ENCODE measurements at regions not wholly inside any gene's neighbourhood (a gene's known extent, or its start where the extent isn't known, plus 50 kb on each side); places are given as distances from the start of the nearest gene placed in this dataset.
"Not testable (repeated sequence)": the region's sequence is repeated elsewhere in the genome, so short reads cannot be mapped to it uniquely, and the experiment has no call there.

- no peak overlapping the region for H3K4me3 ChIP-seq (ENCODE audit: low read depth, low read length)
Observed at GRCh38 chr15:26197060-26197459, 333.9 kb upstream of the ATP10A start.

GRCh38 chr15:26191193-26191592 is 328.1 kb upstream of the ATP10A start:
- H3K4me3 ChIP-seq (ENCODE audit: low read depth, low read length), result no peak overlapping the region

GRCh38 chr15:26186138-26186537 is 323.0 kb upstream of the ATP10A start:
- not testable (repeated sequence) for H3K4me3 ChIP-seq (ENCODE audit: low read depth, low read length)

GRCh38 chr15:26182441-26182840 is 319.3 kb upstream of the ATP10A start:
- no peak overlapping the region for H3K4me3 ChIP-seq (ENCODE audit: low read depth, low read length)

GRCh38 chr15:26179906-26180305 is 316.8 kb upstream of the ATP10A start:
- H3K4me3 ChIP-seq (ENCODE audit: low read depth, low read length), result no peak overlapping the region

- no peak overlapping the region for H3K4me3 ChIP-seq (ENCODE audit: low read depth, low read length)
Observed at GRCh38 chr15:26178640-26179220, 315.6 kb upstream of the ATP10A start.

- H3K4me3 ChIP-seq (ENCODE audit: low read depth, low read length), result no peak overlapping the region
Observed at GRCh38 chr15:26177816-26178215, 314.7 kb upstream of the ATP10A start.

- no peak overlapping the region for H3K4me3 ChIP-seq (ENCODE audit: low read depth, low read length)
Observed at GRCh38 chr15:26176831-26177230, 313.7 kb upstream of the ATP10A start.

- no peak overlapping the region for H3K4me3 ChIP-seq (ENCODE audit: low read depth, low read length)
Observed at GRCh38 chr15:26171266-26171665, 308.1 kb upstream of the ATP10A start.

GRCh38 chr15:26166429-26166828 is 303.3 kb upstream of the ATP10A start:
- no peak overlapping the region for H3K4me3 ChIP-seq (ENCODE audit: low read depth, low read length)

GRCh38 chr15:26165546-26165945 is 302.4 kb upstream of the ATP10A start:
- no peak overlapping the region for H3K4me3 ChIP-seq (ENCODE audit: low read depth, low read length)

- no peak overlapping the region for H3K4me3 ChIP-seq (ENCODE audit: low read depth, low read length)
Observed at GRCh38 chr15:26160343-26160742, 297.2 kb upstream of the ATP10A start.

- H3K4me3 ChIP-seq (ENCODE audit: low read depth, low read length), result no peak overlapping the region
Observed at GRCh38 chr15:26158176-26158575, 295.0 kb upstream of the ATP10A start.

GRCh38 chr15:26157081-26157480 is 294.0 kb upstream of the ATP10A start:
- H3K4me3 ChIP-seq (ENCODE audit: low read depth, low read length), result no peak overlapping the region

- H3K4me3 ChIP-seq (ENCODE audit: low read depth, low read length), result no peak overlapping the region
Observed at GRCh38 chr15:26156051-26156450, 292.9 kb upstream of the ATP10A start.

GRCh38 chr15:26148156-26148860 is 285.2 kb upstream of the ATP10A start:
- no peak overlapping the region for H3K4me3 ChIP-seq (ENCODE audit: low read depth, low read length)

- no peak overlapping the region for H3K4me3 ChIP-seq (ENCODE audit: low read depth, low read length)
Observed at GRCh38 chr15:26146202-26146601, 283.1 kb upstream of the ATP10A start.

- no peak overlapping the region for H3K4me3 ChIP-seq (ENCODE audit: low read depth, low read length)
Observed at GRCh38 chr15:26145796-26146195, 282.7 kb upstream of the ATP10A start.

GRCh38 chr15:26144836-26145235 is 281.7 kb upstream of the ATP10A start:
- no peak overlapping the region for H3K4me3 ChIP-seq (ENCODE audit: low read depth, low read length)

GRCh38 chr15:26143221-26143620 is 280.1 kb upstream of the ATP10A start:
- H3K4me3 ChIP-seq (ENCODE audit: low read depth, low read length), result no peak overlapping the region

- no peak overlapping the region for H3K4me3 ChIP-seq (ENCODE audit: low read depth, low read length)
Observed at GRCh38 chr15:26134812-26135211, 271.7 kb upstream of the ATP10A start.

GRCh38 chr15:26134152-26134551 is 271.0 kb upstream of the ATP10A start:
- no peak overlapping the region for H3K4me3 ChIP-seq (ENCODE audit: low read depth, low read length)

GRCh38 chr15:26132811-26133210 is 269.7 kb upstream of the ATP10A start:
- no peak overlapping the region for H3K4me3 ChIP-seq (ENCODE audit: low read depth, low read length)
